NOMO-1 (cell line): ENCODE measurements at regions not wholly inside any gene's neighbourhood (a gene's known extent, or its start where the extent isn't known, plus 50 kb on each side); places are given as distances from the start of the nearest gene placed in this dataset.
"Not testable (repeated sequence)": the region's sequence is repeated elsewhere in the genome, so short reads cannot be mapped to it uniquely, and the experiment has no call there.

Experiments used
- DNase-seq, 2 experiments: peaks; one replicate each; lab custom pipeline; 2025; ENCODE audit not compliant: unreplicated experiment in 2 of 2; lab: John Stamatoyannopoulos, UW

- no peak for DNase-seq
Measured at GRCh38 chr3:137294839-137295238, 337.1 kb downstream of the IL20RB start.

- no peak for DNase-seq
Measured at GRCh38 chr3:137295336-137295735, 337.6 kb downstream of the IL20RB start.

- no peak for DNase-seq
Measured at GRCh38 chr3:137296116-137296515, 338.3 kb downstream of the IL20RB start.

- DNase-seq, result no peak
Measured at GRCh38 chr3:137297770-137298169, 340.0 kb downstream of the IL20RB start.

GRCh38 chr3:137300703-137301102 lies 342.9 kb downstream of the IL20RB start:
- no peak for DNase-seq

- DNase-seq, result no peak
Measured at GRCh38 chr3:137304313-137305056, 346.7 kb downstream of the IL20RB start.

- no peak for DNase-seq
Measured at GRCh38 chr3:137324114-137324513, 366.3 kb downstream of the IL20RB start.

- DNase-seq, result no peak
Measured at GRCh38 chr3:137325170-137325569, 367.4 kb downstream of the IL20RB start.

- DNase-seq, result no peak
Measured at GRCh38 chr3:137325934-137326333, 368.2 kb downstream of the IL20RB start.

GRCh38 chr3:137329594-137329993 lies 371.8 kb downstream of the IL20RB start:
- no peak for DNase-seq

GRCh38 chr3:137330246-137330645 lies 372.5 kb downstream of the IL20RB start:
- DNase-seq, result no peak

GRCh38 chr3:137332297-137332696 lies 374.5 kb downstream of the IL20RB start:
- DNase-seq, result no peak

GRCh38 chr3:137335478-137335877 lies 377.7 kb downstream of the IL20RB start:
- no peak for DNase-seq

- not testable (repeated sequence) for DNase-seq
Measured at GRCh38 chr3:137338400-137338799, 380.6 kb downstream of the IL20RB start.

GRCh38 chr3:137343283-137343682 lies 385.5 kb downstream of the IL20RB start:
- no peak for DNase-seq

- DNase-seq, result no peak
Measured at GRCh38 chr3:137347132-137347531, 389.3 kb downstream of the IL20RB start.

- DNase-seq, result no peak
Measured at GRCh38 chr3:137347817-137348368, 390.1 kb downstream of the IL20RB start.

GRCh38 chr3:137348936-137349335 lies 391.2 kb downstream of the IL20RB start:
- DNase-seq, result no peak

- no peak for DNase-seq
Measured at GRCh38 chr3:137349557-137350348, 392.0 kb downstream of the IL20RB start.

GRCh38 chr3:137360531-137361201 lies 402.9 kb downstream of the IL20RB start:
- DNase-seq, result no peak

- DNase-seq, result no peak
Measured at GRCh38 chr3:137382005-137382594, 382.0 kb upstream of the SOX14 start.
